Activated T-cell treated with anti-CD3 and anti-CD28 coated beads, Interleukin-2, amount 50 U/mL, for 1 hour (primary cell): ENCODE measurements at regions not wholly inside any gene's neighbourhood (a gene's known extent, or its start where the extent isn't known, plus 50 kb on each side); places are given as distances from the start of the nearest gene placed in this dataset.
"Not testable (repeated sequence)": the region's sequence is repeated elsewhere in the genome, so short reads cannot be mapped to it uniquely, and the experiment has no call there.

Source experiments
- DNase-seq: peaks from one replicate; pipeline ENCODE4 v3.0.0-alpha.2; 2020

DNA sequence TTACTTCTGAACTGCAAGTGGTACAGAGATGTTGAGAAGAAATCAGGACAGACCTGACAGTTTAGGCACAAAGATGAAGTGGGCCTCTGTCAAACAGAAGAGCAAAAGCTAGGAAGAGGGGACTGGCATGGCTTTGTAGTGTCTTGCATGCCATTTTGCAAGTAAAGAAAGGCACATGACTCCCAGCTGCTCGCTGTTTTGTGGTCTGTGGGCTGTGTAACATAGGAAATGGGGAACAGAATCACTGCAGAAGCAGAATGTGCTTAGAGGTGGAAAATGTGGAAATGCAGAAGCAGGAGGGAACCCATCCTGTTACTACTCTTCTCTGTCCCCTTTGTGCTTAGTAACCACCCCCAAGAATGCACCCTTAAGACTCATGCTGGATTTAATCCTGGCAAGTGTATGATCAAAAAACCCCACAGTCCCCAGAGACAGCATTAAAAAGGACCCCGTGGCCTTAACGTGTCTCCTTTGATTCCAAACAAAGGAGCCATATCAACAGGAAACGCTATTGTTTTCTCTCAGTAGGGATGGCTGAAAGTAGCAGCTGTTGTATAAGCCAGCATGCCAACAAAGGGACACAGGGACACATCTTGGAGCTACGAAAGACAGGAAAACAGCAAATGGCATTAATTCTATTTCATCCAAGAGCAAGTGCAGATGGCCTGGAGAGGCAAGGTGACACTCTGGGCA, 177.6 kb upstream of the GLRA2 start:
- no peak for DNase-seq

- no peak for DNase-seq
These were observed 181.8 kb upstream of the GLRA2 start for GRCh38 chrX:14347523-14347922.

DNA sequence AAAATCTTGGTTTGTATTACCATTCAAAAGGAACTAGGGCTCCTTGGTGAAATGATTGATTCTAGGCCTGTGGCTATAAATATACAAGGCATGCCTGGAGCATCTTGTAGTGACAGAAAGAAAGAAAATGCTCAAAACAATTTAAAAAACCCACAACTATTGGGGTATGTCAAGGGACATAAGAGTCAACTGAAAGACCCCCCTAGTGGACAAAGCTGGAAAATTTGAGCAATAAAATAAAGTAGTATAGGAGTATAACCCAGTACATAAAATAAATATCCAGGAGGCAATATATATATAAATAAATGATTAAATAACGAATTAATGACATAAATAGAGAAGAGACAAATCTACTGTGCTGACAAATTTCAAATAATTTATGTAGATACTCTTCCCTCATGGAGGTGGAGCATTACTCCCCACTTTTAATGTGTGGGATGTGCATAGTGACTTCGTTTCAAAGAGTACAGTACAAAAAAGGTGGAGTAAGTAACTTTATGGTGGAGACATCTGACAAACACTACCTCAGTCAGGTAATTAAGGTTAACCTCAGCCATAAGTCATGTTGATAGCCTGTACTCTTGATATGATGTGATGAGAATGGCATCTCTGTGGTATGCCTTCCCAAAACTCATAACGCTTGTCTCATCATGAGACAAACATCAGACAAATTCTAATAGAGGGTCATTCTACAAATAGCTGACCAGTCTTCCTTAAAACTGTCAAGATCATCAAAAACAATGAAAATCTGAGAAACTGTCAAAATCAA, 185.0 kb upstream of the GLRA2 start:
- DNase-seq, result no peak

DNA sequence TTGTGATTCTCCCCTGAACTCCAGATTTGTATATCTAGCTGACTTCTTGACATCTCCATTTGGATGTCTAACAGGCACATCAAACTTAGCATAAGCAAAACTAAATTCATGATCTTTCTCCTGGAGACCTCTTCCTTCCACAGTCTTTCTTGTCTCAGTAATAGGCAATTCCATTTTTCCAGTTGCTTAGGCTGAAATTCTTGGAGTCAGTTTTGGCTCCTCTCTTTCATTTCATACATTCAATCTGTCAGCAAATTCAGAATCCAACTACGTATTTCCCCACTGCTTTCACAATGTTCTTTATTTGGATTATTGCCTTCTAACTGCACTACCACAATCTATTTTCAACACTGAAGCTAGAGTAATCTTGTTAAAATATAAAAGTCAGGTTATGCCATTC, 219.9 kb upstream of the GLRA2 start:
- no peak for DNase-seq

GRCh38 chrX:14308976-14309375, 220.4 kb upstream of the GLRA2 start:
- not testable (repeated sequence) for DNase-seq

- DNase-seq, result no peak
These were observed 225.4 kb upstream of the GLRA2 start for GRCh38 chrX:14303891-14304290.

- DNase-seq, result not testable (repeated sequence)
These were observed 226.8 kb upstream of the GLRA2 start for GRCh38 chrX:14302561-14302960.

- no peak for DNase-seq
These were observed 229.0 kb upstream of the GLRA2 start for GRCh38 chrX:14300376-14300775.

GRCh38 chrX:14295426-14295825, 233.9 kb upstream of the GLRA2 start:
- no peak for DNase-seq

DNA sequence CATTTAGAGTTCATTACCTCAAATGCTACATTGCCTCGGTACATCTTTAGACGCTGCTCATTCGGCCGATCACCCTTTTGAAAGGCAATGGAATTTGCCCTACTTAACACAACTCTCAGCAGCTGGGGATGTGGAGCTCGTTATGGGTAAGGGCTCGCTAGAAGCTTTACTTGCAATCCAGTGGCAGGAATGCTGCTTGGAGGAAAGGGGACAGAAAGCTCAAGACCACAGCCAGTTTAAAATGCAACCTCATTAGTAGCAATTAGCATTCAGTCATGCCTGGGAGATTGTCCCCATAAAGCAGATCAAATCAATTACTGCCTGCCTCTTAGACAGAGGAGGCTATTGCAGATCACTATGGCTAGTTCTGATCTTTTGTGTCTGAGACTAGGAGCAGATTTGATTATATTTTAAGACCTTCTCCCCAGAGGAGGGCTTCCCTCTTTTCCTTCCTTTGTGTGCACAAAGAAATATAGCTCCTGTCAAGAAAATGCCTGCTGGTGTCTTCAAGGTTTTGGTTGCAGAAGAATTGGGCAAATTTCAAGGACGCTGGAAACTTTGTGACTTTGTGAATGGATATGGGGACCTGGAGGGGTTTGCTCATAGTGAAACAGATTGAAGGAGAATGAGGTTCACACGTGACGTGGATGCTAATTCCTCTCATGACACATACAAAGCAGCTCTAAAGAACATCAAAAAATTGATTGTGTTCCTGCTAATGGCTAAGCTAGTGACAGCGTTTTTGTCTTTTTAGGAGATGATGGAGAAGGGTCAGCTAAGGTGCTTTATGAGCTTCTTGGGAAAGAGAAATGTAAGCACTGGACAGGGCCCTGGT, 237.5 kb upstream of the GLRA2 start:
- no peak for DNase-seq

- no peak for DNase-seq
These were observed 239.0 kb upstream of the GLRA2 start for GRCh38 chrX:14290335-14290734.

- no peak for DNase-seq
These were observed 245.0 kb upstream of the GEMIN8 start for GRCh38 chrX:14274691-14275090.

- DNase-seq, result no peak
These were observed 237.5 kb upstream of the GEMIN8 start for GRCh38 chrX:14267216-14267615.

GRCh38 chrX:14266705-14267104, 237.0 kb upstream of the GEMIN8 start:
- DNase-seq, result no peak

DNA sequence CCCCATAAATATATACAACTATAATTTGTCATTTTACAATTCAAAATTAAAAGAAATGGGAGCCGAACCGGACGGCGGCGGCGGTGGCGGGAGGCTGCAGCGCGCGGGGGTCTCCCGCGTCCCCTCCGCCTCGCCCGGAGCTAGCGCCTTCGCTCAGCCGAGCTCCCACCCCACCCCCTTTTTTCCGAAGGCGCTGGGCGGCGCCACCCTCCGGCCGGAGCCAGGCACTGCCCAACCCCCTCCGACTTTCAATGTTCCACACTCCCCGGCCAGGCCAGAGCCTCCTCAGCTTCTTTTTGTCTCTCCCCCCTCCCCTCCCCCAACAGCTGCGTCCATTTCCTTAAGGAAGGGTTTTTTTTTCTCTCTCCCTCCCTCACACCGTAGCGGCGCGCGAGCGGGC, 214.1 kb upstream of the GEMIN8 start:
- DNase-seq, result no peak

GRCh38 chrX:14235004-14235403, 205.3 kb upstream of the GEMIN8 start:
- no peak for DNase-seq

DNA sequence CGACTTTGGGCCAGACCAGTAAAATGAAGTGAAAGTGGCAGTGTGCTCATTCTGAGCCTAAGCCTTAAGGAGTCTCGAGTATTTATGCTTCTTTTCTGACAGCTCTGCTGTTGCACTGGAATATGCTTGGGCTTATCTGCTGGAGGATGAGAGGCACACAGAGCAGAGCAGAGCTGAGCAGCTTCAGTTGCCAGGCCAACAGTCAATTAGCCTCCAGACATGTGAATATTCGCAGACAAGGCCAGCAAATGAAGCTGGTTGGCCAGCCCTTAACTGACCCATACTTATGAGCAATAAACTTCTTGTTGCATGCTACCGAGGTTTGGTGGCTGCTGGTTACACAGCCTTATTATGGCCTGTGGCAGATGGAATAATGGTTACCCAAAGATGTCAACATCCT, 203.0 kb upstream of the GEMIN8 start:
- DNase-seq, result no peak

DNA sequence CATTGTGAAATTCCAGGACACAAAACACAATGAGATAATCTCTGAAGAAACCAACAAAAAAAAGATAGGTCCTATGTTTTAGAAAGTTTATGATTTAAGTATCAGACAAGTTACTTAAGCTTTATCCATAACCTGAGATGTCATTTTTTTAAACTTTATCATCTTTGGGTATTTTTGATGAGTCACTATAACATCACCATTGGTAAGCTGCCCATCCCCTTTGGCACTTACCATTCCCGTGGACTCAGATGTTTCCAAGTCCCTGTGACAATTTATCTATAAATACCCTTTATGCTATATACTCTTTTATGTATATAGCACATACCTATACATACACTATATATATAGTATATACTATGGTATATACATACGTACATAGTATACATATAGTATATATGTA, 198.9 kb upstream of the GEMIN8 start:
- DNase-seq, result no peak

DNA sequence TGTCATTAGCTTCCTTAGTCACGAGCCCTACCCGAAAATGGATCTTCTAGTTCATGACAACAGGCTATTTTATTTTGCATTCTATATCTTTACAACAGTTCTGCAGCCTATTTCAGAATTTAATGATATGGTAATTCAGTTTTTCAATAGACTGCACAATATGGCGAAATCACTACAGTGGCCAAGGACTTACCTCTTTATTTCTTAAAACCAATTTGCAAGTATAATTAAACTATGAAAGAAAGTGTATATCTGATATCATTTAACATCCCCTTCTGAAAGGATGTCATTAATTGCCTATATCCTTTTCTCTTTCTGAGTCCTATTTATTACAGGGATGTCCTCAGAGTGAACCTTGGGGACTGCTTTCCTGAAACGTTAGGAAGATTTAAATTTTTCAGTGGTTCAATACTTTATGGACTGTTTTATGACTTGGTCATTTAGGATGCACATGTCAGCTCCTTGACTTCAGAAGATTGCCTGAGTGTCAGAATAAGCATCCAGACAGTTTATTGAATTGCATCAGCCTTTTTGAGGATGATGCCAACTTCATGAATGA, 190.8 kb upstream of the GEMIN8 start:
- DNase-seq, result no peak

- DNase-seq, result no peak
These were observed 179.3 kb upstream of the GEMIN8 start for GRCh38 chrX:14209034-14209433.

- no peak for DNase-seq
These were observed 165.0 kb upstream of the GEMIN8 start for GRCh38 chrX:14194711-14195110.

GRCh38 chrX:14193547-14193946, 163.9 kb upstream of the GEMIN8 start:
- no peak for DNase-seq

DNA sequence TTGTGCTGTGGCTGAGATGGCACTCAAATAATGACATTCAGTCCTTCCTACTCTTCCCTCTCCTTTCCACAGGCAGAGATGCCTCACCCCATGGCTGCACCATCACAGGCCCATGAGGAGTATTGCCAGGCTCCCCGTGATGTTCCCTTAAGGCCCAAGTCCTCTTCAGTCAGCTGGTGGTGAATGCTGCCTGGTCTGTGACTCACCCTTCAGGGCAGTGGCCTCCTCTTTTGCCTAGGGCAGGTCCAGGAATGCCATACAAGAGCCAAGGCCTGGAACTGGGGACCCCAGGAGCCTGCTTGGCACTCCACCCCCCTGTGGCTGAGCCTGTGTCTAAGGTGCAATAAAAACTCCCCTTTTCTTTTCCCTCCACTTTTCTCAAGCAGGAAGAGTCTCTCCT, 144.2 kb upstream of the GEMIN8 start:
- DNase-seq, result no peak
